ENCODE measurements at regions not wholly inside any gene's neighbourhood (a gene's known extent, or its start where the extent isn't known, plus 50 kb on each side); places are given as distances from the start of the nearest gene placed in this dataset.

GRCh38 chr6:113487489-113488058 lies 369.6 kb upstream of the MARCKS start:
- DNase-seq, result no peak

- no peak for DNase-seq
Observed at GRCh38 chr6:113488061-113488460, 369.1 kb upstream of the MARCKS start.

DNA sequence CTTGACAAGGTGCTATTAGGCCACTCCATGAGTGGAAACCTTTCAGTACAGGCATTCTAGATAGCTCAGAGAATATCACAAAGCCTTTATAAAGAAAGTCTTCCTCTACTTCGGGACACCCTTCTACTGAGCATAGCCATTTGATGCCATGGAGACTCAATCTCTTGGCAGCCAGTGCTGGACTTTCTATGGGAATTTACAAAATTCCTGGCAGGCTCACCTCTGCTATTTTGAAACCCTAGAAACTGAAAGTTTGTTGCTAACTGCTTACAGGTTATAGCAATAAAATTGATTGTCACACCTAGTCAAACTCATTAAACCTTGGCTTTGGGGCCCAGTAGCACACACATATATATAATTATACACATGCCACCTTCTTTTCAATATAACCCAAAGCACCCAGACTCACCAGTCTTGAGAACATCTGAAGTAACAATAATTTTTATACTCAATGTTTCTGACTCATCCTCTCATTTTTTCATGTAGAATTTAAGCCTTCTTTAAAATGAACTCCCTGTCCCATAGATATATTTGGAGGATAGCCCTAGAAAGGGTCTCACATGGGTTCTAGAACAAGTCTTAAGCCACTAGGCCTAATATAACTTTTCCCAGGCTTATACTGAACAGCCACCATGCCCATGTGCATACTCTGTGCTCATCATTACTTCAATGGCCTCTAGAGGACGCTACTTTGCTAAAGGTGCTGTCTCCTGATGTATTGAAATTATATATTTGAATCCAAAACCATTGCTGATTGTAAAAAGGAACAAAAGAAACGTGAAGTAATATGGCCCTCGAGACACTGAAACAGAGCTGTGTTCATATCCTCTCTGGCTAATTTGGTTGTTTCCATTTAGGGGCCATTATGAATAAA lies 368.1 kb upstream of the MARCKS start:
- no peak for DNase-seq

- no peak for DNase-seq
Observed at GRCh38 chr6:113489952-113490746, 367.0 kb upstream of the MARCKS start.

DNA sequence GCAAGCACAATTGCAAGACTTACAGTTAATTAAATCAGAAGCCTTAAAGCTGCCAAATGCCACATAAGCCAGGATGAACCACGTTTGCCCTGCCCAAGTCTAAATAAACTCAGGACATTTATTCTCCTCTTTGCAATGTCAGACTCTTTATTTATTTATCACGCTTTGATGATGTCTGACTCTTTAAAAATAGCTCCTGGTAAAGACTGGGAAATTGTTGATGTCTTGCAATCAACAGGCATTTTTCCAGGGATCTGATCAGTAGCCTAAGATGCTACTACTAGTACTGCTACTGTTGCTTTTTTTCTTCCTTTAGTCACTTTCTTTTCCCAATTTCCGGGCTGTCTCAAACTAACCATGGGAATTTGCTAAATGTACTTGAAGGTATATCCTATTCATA lies 365.8 kb upstream of the MARCKS start:
- no peak for DNase-seq

GRCh38 chr6:113493991-113494390 lies 363.2 kb upstream of the MARCKS start:
- no peak for DNase-seq

DNA sequence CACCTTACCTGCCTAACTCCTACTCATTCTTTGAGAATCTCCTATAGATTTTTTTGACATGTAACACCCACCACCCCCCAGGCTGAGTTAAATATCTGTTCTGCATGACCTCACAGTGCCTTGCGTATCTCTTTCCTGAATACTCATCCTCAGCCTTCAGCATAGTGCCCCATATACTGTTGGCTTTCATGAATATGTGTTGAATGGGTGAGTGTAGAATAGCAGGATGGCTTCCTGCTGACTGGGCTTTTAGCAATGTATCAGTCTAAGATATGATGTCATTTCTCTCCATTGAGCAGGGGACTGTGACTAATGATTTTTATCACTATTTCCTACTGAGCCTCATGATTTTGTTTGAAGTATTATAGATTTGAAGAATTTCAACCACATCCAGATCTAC lies 361.6 kb upstream of the MARCKS start:
- DNase-seq, result no peak

GRCh38 chr6:113496166-113496565 lies 361.0 kb upstream of the MARCKS start:
- no peak for DNase-seq

GRCh38 chr6:113500221-113500620 lies 356.9 kb upstream of the MARCKS start:
- DNase-seq, result no peak

DNA sequence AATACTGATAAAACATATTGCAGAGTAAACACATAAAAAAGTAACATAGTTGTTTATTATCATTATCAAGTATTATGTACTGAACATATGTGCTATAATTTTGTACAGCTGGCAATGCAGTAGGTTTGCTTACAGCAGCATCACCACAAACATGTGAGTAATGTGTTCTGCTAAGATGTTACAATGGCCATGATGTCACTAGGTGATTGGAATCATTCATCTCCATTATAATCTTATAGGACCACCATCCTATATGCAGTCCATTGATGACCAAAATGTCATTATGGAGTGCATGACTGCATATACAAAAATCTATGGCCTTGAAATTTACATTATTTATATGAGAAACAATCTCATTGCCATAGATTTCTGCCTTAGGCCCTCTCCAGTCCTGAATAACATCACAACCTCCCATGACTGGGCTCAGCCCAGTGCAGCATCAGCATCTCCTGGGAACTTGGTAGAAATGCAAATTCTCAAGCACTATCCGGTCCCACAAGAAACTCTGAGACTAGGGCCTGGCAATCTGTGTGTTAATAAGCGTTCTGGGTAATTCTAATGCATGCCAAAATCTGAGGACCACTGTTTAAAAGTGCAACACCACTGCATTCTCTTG lies 352.0 kb upstream of the MARCKS start:
- no peak for DNase-seq

- DNase-seq, result no peak
Observed at GRCh38 chr6:113508249-113508648, 348.9 kb upstream of the MARCKS start.

GRCh38 chr6:113511100-113511499 lies 346.0 kb upstream of the MARCKS start:
- DNase-seq, result no peak

DNA sequence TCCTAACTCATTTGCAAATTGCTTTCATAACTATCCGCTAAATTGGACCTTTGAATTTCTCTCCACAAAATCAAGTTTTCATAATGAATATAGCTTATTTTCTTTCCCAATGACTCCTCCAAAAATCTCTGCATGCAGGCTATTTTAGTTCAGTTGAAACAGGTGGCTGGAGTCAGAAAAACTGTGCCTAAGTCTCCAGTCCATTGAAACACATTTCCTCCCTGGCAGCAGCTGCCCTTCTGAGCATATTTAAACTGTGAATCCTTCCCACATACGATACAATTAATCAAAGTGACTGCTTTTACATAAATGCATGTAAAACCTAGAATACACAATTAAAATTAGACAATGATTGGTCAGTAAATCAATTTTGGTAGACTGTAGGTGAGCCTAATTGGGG lies 344.6 kb upstream of the MARCKS start:
- DNase-seq, result no peak

DNA sequence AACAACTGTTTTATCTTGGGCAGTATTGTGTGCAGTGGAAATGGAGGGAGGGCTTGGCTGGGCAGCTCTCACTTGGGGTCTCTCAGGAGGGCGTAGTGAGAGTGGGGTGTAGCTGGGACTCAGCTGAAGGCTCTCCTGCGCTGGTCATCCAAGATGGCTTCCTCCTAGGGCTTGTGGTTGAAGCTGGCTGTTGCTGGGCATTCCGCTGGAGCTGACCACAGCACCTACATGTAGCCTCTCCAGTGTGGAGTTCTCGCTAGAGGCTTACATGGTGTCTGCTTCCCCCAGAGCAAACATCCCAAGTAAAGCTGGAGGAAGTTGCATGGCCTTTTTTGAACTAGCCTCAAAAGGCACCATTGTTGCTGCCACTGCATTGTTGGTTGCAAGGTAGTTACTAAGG lies 344.1 kb upstream of the MARCKS start:
- no peak for DNase-seq

DNA sequence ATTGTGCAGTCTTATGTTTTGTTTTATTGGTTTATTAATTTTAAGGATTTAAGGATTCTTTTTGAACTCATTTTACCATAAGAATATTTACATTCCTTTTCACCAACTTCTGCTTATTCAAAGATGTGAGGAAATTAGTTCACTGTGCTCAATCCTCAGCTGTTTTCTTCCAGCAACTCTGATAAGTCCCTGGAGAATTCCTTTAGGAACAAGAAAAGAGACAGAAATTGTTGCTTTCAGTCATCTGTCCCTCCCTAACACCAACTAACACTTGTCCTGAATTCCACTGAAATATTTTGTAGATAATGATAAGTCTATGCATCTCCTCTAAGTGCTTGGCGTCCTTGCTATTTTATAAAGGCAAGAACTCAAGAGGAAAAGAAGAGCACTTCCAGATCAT lies 334.8 kb upstream of the MARCKS start:
- DNase-seq, result no peak

DNA sequence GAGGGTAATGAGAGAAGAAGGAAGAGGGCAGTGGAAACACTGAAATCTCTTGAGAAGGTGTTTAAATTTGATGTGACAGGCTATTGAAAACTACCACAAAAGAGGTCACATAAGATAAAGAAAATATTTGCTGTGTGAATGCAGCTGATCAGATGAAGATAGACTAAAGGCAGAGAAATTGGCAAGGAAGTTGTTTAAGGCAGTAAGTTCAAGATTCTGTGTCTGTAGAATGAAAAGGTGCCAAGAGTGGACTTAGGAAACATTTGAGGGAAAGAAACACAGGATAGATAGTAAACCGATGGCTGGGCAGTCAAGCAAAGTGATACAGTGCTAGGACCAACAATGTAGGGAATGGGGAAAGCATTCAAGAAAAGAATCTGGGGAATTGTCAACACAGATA lies 332.3 kb upstream of the MARCKS start:
- DNase-seq, result no peak

GRCh38 chr6:113526553-113526952 lies 330.6 kb upstream of the MARCKS start:
- no peak for DNase-seq

DNA sequence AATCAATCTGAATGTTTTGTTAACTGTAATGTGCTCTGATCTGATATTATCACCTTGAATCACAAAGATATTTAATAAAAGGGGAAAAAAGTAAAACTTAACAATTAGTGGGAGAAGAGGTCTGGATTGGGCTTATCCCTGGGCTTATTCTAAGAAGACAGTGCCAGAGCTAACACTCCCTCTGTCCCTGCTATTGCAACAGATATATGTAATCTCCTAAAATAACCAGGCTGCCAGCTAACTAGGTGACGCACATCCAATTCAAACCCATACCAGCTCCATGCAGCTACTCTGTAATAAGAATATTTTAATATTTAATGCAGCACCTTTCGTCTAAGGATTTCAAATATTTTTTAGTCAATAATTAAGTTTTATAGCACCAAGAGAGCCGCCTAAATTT lies 330.1 kb upstream of the MARCKS start:
- no peak for DNase-seq

DNA sequence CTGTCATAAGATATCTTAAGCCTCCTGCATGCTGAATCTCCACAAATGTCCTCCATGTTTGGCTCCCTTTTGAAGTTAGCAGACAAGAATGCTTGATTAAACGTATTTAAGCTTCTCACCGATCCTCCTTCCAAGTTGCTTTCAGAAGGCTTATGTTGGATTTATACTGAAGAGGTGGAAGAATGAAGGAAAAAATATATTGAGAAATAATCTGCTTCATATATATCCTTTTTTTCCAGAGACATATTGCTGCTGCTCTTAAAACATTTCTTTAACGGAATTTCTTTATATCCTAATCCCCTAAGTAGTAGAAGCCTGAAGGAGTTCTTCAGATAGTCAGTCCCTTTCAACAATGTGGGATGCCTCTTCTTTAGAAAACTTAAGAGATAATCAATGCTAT lies 329.0 kb upstream of the MARCKS start:
- no peak for DNase-seq

GRCh38 chr6:113529196-113529595 lies 327.9 kb upstream of the MARCKS start:
- no peak for DNase-seq

DNA sequence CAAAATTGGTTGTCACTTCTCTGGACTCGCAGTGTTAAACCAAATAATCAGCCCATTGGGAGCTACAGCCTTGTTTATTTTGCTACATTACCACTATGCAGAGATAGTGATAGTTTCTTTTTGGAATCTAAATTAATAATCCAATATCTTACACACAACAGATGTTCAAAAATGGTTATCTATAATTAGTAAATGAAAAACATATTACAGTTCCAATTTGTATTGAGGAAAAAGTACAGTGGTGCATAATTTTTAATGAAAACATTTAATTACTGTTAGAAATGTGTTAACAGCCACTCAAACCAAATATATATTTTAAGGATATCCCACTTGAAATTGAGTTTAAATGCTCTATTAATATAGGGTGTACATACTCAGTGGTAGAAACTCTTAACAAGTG lies 327.3 kb upstream of the MARCKS start:
- no peak for DNase-seq

GRCh38 chr6:113530769-113531168 lies 326.4 kb upstream of the MARCKS start:
- DNase-seq, result peak; percentile 30

GRCh38 chr6:113539202-113539601 lies 317.9 kb upstream of the MARCKS start:
- DNase-seq, result no peak
